ENCODE measurements at regions not wholly inside any gene's neighbourhood (a gene's known extent, or its start where the extent isn't known, plus 50 kb on each side); places are given as distances from the start of the nearest gene placed in this dataset.

- H3K4me3 ChIP-seq (ENCODE audit: low read depth, low read length): no peak overlapping the region
- DNase-seq (ENCODE audit: low read depth): no peak
- in situ Hi-C loops (cut with HindIII; ENCODE audit: low sequenced_read_pairs): no loop called here
- TF ChIP-seq CTCF (IDR thresholded peaks at IDR 0.05; ENCODE audit: low read depth, low read length, missing control alignments): no peak
Observed at GRCh38 chr1:29767769-29768425, 531.6 kb downstream of the PTPRU start.

DNA sequence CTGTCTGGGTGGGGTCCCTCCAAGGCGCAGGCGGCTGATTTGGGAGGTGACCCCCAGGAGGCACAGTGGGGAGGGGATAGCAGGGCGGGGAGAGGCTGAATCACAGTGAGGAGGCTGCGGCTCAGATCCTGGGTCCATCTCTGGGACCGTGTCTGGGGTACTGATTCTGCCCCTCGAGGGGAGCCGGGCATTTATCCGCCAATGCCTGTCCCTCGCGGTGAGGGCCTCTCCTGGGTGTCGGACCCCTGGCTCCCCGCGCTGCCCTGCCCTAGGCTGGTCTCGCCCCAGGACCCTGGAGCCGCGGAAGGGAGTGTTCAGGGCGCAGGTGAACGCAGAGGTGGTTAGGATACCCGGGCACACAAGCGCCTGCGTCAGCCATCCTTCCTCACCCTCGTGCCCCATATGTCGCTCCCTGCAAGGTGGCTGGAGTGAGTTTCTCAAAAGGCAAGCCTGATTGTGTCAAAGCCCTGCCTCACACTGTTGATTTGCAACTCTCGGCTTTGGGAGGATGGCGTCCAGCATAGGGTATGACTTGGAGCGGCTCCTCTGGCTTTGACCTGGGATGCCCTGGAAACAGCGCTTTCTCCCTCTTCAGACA lies 530.9 kb downstream of the PTPRU start:
- in situ Hi-C loops (cut with HindIII; ENCODE audit: low sequenced_read_pairs): no loop called here
- H3K4me3 ChIP-seq (ENCODE audit: low read depth, low read length): no peak overlapping the region
- TF ChIP-seq CTCF (IDR thresholded peaks at IDR 0.05; ENCODE audit: low read depth, low read length, missing control alignments): no peak
- DNase-seq (ENCODE audit: low read depth): no peak

DNA sequence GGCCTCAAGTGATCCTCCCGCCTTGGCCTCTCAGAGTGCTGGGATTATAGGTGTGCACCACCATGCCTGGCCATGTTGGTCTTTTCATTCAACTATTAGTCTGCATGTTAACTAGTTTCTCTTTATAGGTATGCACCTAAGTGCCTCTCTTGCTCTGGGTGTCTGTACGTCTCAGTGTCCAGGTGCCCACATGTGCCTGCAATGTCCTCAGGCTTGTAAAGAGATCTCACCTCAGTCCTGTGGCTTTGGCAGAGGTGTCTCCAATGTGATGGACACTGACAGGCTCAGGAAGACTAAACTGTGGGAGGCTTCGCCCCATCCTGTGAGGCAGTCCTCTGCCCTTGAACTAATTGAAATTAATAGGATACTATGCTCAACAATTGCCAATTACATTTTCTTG lies 526.3 kb downstream of the PTPRU start:
- H3K4me3 ChIP-seq (ENCODE audit: low read depth, low read length): no peak overlapping the region
- in situ Hi-C loops (cut with HindIII; ENCODE audit: low sequenced_read_pairs): no loop called here
- no peak for TF ChIP-seq CTCF (IDR thresholded peaks at IDR 0.05; ENCODE audit: low read depth, low read length, missing control alignments)
- no peak for DNase-seq (ENCODE audit: low read depth)

DNA sequence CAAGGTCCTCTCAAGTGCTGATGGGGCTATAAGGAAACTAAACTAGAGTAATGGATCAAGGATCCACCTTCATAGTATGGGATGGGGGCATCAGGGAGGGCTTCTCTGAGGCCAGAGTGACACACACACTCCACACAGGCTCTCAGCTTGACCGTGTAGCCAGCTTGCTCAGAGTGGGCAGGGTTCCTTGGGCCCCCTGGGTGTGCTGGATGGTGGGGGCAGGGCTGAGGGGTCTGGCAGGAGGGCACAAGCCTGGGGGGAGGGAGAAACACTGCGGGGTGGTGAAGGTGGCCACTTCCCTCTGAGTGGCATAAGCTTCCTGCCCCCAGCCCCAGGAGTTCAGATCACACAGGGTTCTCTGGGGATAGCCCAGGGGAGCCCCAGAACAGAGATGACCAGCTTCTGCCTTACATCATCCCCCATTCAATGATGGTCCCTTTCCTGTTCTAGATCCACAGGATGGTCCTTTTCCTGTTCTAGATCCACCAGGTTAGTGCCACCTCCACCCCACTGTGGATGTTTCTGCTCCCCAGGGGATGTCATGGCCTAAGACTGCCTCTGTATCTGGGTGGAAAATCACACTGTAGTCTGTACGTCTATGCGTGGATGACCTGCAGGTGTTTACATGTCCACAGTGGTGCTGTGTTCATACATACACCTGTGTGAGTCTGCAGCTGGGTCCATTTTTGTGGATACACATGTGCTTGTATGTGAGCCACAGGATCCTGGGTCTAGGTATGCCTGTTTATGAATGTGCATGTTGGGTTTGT lies 525.0 kb downstream of the PTPRU start:
- in situ Hi-C loops (cut with HindIII; ENCODE audit: low sequenced_read_pairs): no loop called here
- no peak for TF ChIP-seq CTCF (IDR thresholded peaks at IDR 0.05; ENCODE audit: low read depth, low read length, missing control alignments)
- H3K4me3 ChIP-seq (ENCODE audit: low read depth, low read length): no peak overlapping the region
- no peak for DNase-seq (ENCODE audit: low read depth)

GRCh38 chr1:29760067-29760564 lies 523.8 kb downstream of the PTPRU start:
- no peak for TF ChIP-seq CTCF (IDR thresholded peaks at IDR 0.05; ENCODE audit: low read depth, low read length, missing control alignments)
- DNase-seq (ENCODE audit: low read depth): no peak
- no peak overlapping the region for H3K4me3 ChIP-seq (ENCODE audit: low read depth, low read length)
- in situ Hi-C loops (cut with HindIII; ENCODE audit: low sequenced_read_pairs): no loop called here

DNA sequence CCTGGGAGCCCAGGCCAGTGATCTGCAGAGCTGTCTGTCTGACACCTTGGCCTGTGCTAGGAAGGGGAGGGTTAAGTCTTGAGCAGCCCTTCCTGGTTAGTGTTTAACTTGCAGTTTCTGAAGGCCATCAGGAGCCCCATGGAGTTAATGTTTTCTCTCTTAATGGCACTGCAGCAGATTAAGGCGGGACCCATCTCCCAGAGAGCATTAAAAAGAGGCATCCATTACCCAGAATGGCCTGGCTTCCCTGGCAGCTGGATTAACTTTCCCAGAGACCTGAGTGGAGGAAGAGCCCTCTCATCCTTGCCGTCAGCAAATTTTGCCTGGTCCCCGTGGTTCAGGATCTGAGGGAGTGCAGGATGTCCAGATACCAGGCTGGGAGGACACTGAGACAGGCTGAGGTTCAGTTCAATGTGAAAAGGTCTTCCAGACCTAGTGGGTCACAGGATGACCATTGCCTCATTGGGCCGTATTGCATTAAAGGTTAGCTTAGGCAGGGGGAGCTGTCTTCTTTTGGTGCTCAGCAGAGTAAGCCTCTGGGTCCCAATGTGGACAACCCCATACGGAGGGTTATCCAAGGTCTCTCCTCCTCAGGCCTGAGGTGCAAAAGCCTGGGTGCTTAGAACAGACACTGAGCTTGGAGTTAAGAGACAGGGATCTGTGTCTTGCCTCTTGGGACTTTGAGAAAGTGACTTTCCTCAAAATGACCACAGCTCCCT lies 522.6 kb downstream of the PTPRU start:
- no peak for TF ChIP-seq CTCF (IDR thresholded peaks at IDR 0.05; ENCODE audit: low read depth, low read length, missing control alignments)
- in situ Hi-C loops (cut with HindIII; ENCODE audit: low sequenced_read_pairs): no loop called here
- no peak for DNase-seq (ENCODE audit: low read depth)
- no peak overlapping the region for H3K4me3 ChIP-seq (ENCODE audit: low read depth, low read length)
